Bone marrow (tissue), 2 donors: ENCODE measurements at regions not wholly inside any gene's neighbourhood (a gene's known extent, or its start where the extent isn't known, plus 50 kb on each side); places are given as distances from the start of the nearest gene placed in this dataset.
A peak's percentile ranks its signal among the peaks of the same experiment; 100 is the strongest.
"Not testable (repeated sequence)": the region's sequence is repeated elsewhere in the genome, so short reads cannot be mapped to it uniquely, and the experiment has no call there.

Experiments used
- DNase-seq, 2 donors: peaks; one replicate each; lab custom pipeline; 2025; lab: John Stamatoyannopoulos, UW

GRCh38 chr9:92242260-92243136, 51.0 kb downstream of the IARS1 start:
- peak in 1 of 2 donors; percentile 11 for DNase-seq

GRCh38 chr9:92236915-92237314, 56.6 kb downstream of the IARS1 start:
- no peak for DNase-seq

- no peak for DNase-seq
Observed at GRCh38 chr9:92236465-92236864, 57.0 kb downstream of the IARS1 start.

- DNase-seq: no peak
Observed at GRCh38 chr9:92234514-92234913, 59.0 kb downstream of the IARS1 start.

- no peak for DNase-seq
Observed at GRCh38 chr9:92232190-92232589, 61.3 kb downstream of the IARS1 start.

GRCh38 chr9:92228628-92229027, 64.9 kb downstream of the IARS1 start:
- DNase-seq: no peak

- no peak for DNase-seq
Observed at GRCh38 chr9:92224177-92224576, 69.3 kb downstream of the IARS1 start.

GRCh38 chr9:92223758-92224157, 69.7 kb downstream of the IARS1 start:
- no peak for DNase-seq

- no peak for DNase-seq
Observed at GRCh38 chr9:92208693-92209524, 84.6 kb downstream of the IARS1 start.

- no peak for DNase-seq
Observed at GRCh38 chr9:92206488-92206887, 87.0 kb downstream of the IARS1 start.

GRCh38 chr9:92203887-92204286, 88.7 kb upstream of the SPTLC1 start:
- DNase-seq: not testable (repeated sequence)

- not testable (repeated sequence) for DNase-seq
Observed at GRCh38 chr9:92198237-92198636, 83.0 kb upstream of the SPTLC1 start.

GRCh38 chr9:92196909-92197308, 81.7 kb upstream of the SPTLC1 start:
- DNase-seq: no peak

GRCh38 chr9:92196400-92196799, 81.2 kb upstream of the SPTLC1 start:
- DNase-seq: no peak

GRCh38 chr9:92191801-92192200, 76.6 kb upstream of the SPTLC1 start:
- DNase-seq: no peak

GRCh38 chr9:92190536-92190790, 75.2 kb upstream of the SPTLC1 start:
- no peak for DNase-seq

GRCh38 chr9:92189782-92190535, 74.7 kb upstream of the SPTLC1 start:
- no peak for DNase-seq

GRCh38 chr9:92188969-92189781, 74.0 kb upstream of the SPTLC1 start:
- DNase-seq: no peak

GRCh38 chr9:92187989-92188714, 72.9 kb upstream of the SPTLC1 start:
- no peak for DNase-seq

GRCh38 chr9:92187390-92187789, 72.2 kb upstream of the SPTLC1 start:
- DNase-seq: no peak

- no peak for DNase-seq
Observed at GRCh38 chr9:92186631-92187030, 71.4 kb upstream of the SPTLC1 start.
